ENCODE measurements at regions not wholly inside any gene's neighbourhood (a gene's known extent, or its start where the extent isn't known, plus 50 kb on each side); places are given as distances from the start of the nearest gene placed in this dataset.
A peak's percentile ranks its signal among the peaks of the same experiment; 100 is the strongest.

GRCh38 chr14:61925732-61926435, 163.7 kb downstream of the SNAPC1 start:
- no peak for ATAC-seq
- H3K4me3 Mint-ChIP-seq, result no peak overlapping the region
- no peaks in the 10 kb centered on the region for H3K36me3 Mint-ChIP-seq
- H3K27ac Mint-ChIP-seq, result no peak overlapping the region
- H3K4me1 Mint-ChIP-seq, result no peaks in the 10 kb centered on the region
- H3K27me3 Mint-ChIP-seq, result no peaks in the 10 kb centered on the region
- no peaks in the 10 kb centered on the region for H3K9me3 Mint-ChIP-seq

GRCh38 chr14:61927060-61927459, 164.8 kb downstream of the SNAPC1 start:
- no peaks in the 10 kb centered on the region for H3K36me3 Mint-ChIP-seq
- H3K27ac Mint-ChIP-seq, result no peak overlapping the region
- H3K27me3 Mint-ChIP-seq, result no peaks in the 10 kb centered on the region
- no peak overlapping the region for H3K4me3 Mint-ChIP-seq
- no peaks in the 10 kb centered on the region for H3K4me1 Mint-ChIP-seq
- no peaks in the 10 kb centered on the region for H3K9me3 Mint-ChIP-seq
- no peak for ATAC-seq

GRCh38 chr14:61927520-61927919, 165.3 kb downstream of the SNAPC1 start:
- Mint-ChIP-seq H3K27me3 (no peaks in the 10 kb centered on the region), H3K4me1 (no peaks in the 10 kb centered on the region), H3K4me3 (no peak overlapping the region), H3K27ac (no peak overlapping the region), H3K9me3 (no peaks in the 10 kb centered on the region), H3K36me3 (no peaks in the 10 kb centered on the region)
- ATAC-seq, result no peak

- Mint-ChIP-seq H3K27ac (no peak overlapping the region), H3K4me1 (no peaks in the 10 kb centered on the region), H3K9me3 (no peaks in the 10 kb centered on the region), H3K27me3 (no peaks in the 10 kb centered on the region), H3K4me3 (no peak overlapping the region), H3K36me3 (no peaks in the 10 kb centered on the region)
- no peak for ATAC-seq
Observed at GRCh38 chr14:61928300-61928699, 166.1 kb downstream of the SNAPC1 start.

GRCh38 chr14:61928701-61929100, 166.5 kb downstream of the SNAPC1 start:
- no peak for ATAC-seq
- H3K9me3 Mint-ChIP-seq, result no peaks in the 10 kb centered on the region
- H3K4me1 Mint-ChIP-seq, result no peaks in the 10 kb centered on the region
- H3K4me3 Mint-ChIP-seq, result no peak overlapping the region
- no peaks in the 10 kb centered on the region for H3K27me3 Mint-ChIP-seq
- no peaks in the 10 kb centered on the region for H3K36me3 Mint-ChIP-seq
- no peak overlapping the region for H3K27ac Mint-ChIP-seq

- H3K36me3 Mint-ChIP-seq, result no peaks in the 10 kb centered on the region
- no peak overlapping the region for H3K4me3 Mint-ChIP-seq
- ATAC-seq, result no peak
- no peaks in the 10 kb centered on the region for H3K9me3 Mint-ChIP-seq
- H3K4me1 Mint-ChIP-seq, result no peaks in the 10 kb centered on the region
- no peak overlapping the region for H3K27ac Mint-ChIP-seq
- H3K27me3 Mint-ChIP-seq, result no peaks in the 10 kb centered on the region
Observed at GRCh38 chr14:61929651-61930050, 167.4 kb downstream of the SNAPC1 start.

GRCh38 chr14:61930101-61930857, 168.1 kb downstream of the SNAPC1 start:
- Mint-ChIP-seq H3K9me3 (no peaks in the 10 kb centered on the region), H3K27ac (no peak overlapping the region), H3K36me3 (no peaks in the 10 kb centered on the region), H3K4me1 (no peaks in the 10 kb centered on the region), H3K27me3 (no peaks in the 10 kb centered on the region), H3K4me3 (no peak overlapping the region)
- no peak for ATAC-seq

- no peaks in the 10 kb centered on the region for H3K9me3 Mint-ChIP-seq
- no peaks in the 10 kb centered on the region for H3K4me1 Mint-ChIP-seq
- H3K27ac Mint-ChIP-seq, result no peak overlapping the region
- no peak overlapping the region for H3K4me3 Mint-ChIP-seq
- no peaks in the 10 kb centered on the region for H3K27me3 Mint-ChIP-seq
- no peaks in the 10 kb centered on the region for H3K36me3 Mint-ChIP-seq
- ATAC-seq, result no peak
Observed at GRCh38 chr14:61932974-61933373, 170.8 kb downstream of the SNAPC1 start.

- Mint-ChIP-seq H3K4me3 (no peak overlapping the region), H3K4me1 (no peaks in the 10 kb centered on the region), H3K27me3 (no peaks in the 10 kb centered on the region), H3K36me3 (no peaks in the 10 kb centered on the region), H3K27ac (no peak overlapping the region), H3K9me3 (no peaks in the 10 kb centered on the region)
- ATAC-seq, result no peak
Observed at GRCh38 chr14:61934385-61934784, 172.2 kb downstream of the SNAPC1 start.

- Mint-ChIP-seq H3K9me3 (no peaks in the 10 kb centered on the region), H3K27me3 (peaks cover 16% of the 10 kb centered on the region), H3K4me3 (no peak overlapping the region), H3K36me3 (no peaks in the 10 kb centered on the region), H3K4me1 (no peaks in the 10 kb centered on the region), H3K27ac (no peak overlapping the region)
- ATAC-seq, result no peak
Observed at GRCh38 chr14:61939776-61940175, 177.6 kb downstream of the SNAPC1 start.

- Mint-ChIP-seq H3K27me3 (peaks cover 16% of the 10 kb centered on the region), H3K9me3 (no peaks in the 10 kb centered on the region), H3K4me1 (no peaks in the 10 kb centered on the region), H3K36me3 (no peaks in the 10 kb centered on the region), H3K27ac (no peak overlapping the region), H3K4me3 (no peak overlapping the region)
- ATAC-seq, result no peak
Observed at GRCh38 chr14:61940666-61941420, 178.6 kb downstream of the SNAPC1 start.

GRCh38 chr14:61941421-61942150, 179.4 kb downstream of the SNAPC1 start:
- H3K27ac Mint-ChIP-seq, result no peak overlapping the region
- peaks cover 16% of the 10 kb centered on the region for H3K27me3 Mint-ChIP-seq
- H3K4me1 Mint-ChIP-seq, result no peaks in the 10 kb centered on the region
- no peak for ATAC-seq
- no peaks in the 10 kb centered on the region for H3K36me3 Mint-ChIP-seq
- H3K4me3 Mint-ChIP-seq, result no peak overlapping the region
- H3K9me3 Mint-ChIP-seq, result no peaks in the 10 kb centered on the region

GRCh38 chr14:61948376-61948775, 186.2 kb downstream of the SNAPC1 start:
- no peaks in the 10 kb centered on the region for H3K4me1 Mint-ChIP-seq
- no peaks in the 10 kb centered on the region for H3K36me3 Mint-ChIP-seq
- no peak overlapping the region for H3K4me3 Mint-ChIP-seq
- no peak overlapping the region for H3K27ac Mint-ChIP-seq
- ATAC-seq, result no peak
- no peaks in the 10 kb centered on the region for H3K27me3 Mint-ChIP-seq
- no peaks in the 10 kb centered on the region for H3K9me3 Mint-ChIP-seq

- Mint-ChIP-seq H3K36me3 (no peaks in the 10 kb centered on the region), H3K27ac (no peak overlapping the region), H3K4me1 (no peaks in the 10 kb centered on the region), H3K27me3 (no peaks in the 10 kb centered on the region), H3K9me3 (no peaks in the 10 kb centered on the region), H3K4me3 (no peak overlapping the region)
- ATAC-seq, result no peak
Observed at GRCh38 chr14:61950340-61950739, 188.1 kb downstream of the SNAPC1 start.

- Mint-ChIP-seq H3K27me3 (no peaks in the 10 kb centered on the region), H3K4me1 (no peaks in the 10 kb centered on the region), H3K36me3 (no peaks in the 10 kb centered on the region), H3K9me3 (peaks cover 9% of the 10 kb centered on the region), H3K27ac (no peak overlapping the region), H3K4me3 (no peak overlapping the region)
- ATAC-seq, result peak; percentile 57
Observed at GRCh38 chr14:61953602-61954001, 191.4 kb downstream of the SNAPC1 start.

Data from stimulated activated memory B cell treated with anti-CD40 and anti-IgM and Interleukin-4, amounts not matched to agents 10 μg/mL and 1 μg/mL and 100 μg/mL, for 72 hours (primary cell).